DMS153 treated with DMSO at 0.1 percent for 48 hours (cell line): ENCODE measurements at regions not wholly inside any gene's neighbourhood (a gene's known extent, or its start where the extent isn't known, plus 50 kb on each side); places are given as distances from the start of the nearest gene placed in this dataset.
A peak's percentile ranks its signal among the peaks of the same experiment; 100 is the strongest.
"Not testable (repeated sequence)": the region's sequence is repeated elsewhere in the genome, so short reads cannot be mapped to it uniquely, and the experiment has no call there.

Experiments
- DNase-seq: peaks from one replicate; lab custom pipeline; 2025; ENCODE audit not compliant: unreplicated experiment; lab: John Stamatoyannopoulos, UW

GRCh38 chr2:176423819-176424218 lies 154.6 kb downstream of the MTX2 start:
- DNase-seq: no peak

- no peak for DNase-seq
These were observed 155.5 kb downstream of the MTX2 start for GRCh38 chr2:176424746-176425145.

- DNase-seq: no peak
These were observed 158.3 kb downstream of the MTX2 start for GRCh38 chr2:176427549-176427948.

DNA sequence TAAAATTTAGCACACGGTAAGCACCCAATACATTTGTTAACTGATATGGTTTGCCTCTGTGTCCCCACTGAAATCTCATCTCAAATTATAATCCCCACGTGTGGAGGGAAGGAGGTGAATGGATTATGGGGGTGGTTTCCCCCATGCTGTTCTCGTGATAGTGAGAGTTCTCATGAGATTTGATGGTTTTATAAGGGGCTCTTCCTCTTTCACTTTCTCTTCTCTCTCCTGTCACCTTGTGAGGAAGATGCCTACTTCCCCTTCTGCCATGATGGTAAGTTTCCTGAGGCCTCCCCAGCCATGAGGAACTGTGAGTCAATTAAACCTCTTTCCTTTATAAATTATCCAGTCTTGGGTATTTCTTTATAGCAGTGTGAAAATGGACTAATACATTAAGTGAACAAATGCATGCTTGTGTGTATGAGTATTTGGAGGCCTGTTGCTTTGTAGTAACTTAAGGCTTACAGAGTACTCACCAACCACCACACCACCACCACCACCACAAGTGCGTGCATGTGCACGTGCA lies 159.8 kb downstream of the MTX2 start:
- DNase-seq: not testable (repeated sequence)

GRCh38 chr2:176432434-176432833 lies 163.2 kb downstream of the MTX2 start:
- no peak for DNase-seq

DNA sequence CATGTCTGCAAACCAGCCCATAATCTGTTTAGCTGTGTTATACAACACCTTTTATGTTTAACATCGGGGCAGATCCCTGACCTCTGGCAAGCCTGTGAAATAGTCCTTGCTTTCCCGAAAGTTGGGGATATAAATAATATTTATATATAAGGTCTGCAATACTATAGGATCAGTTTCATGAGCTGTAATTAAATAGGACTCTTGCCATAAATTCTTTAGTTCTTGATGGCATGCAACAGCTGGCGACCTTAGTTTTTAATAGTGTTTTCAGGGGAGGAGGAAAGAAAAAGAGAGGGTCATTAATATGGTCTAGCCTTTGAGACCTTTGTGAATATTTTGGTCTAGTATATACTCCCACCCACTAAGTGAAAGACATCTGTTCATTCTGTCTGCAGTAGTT lies 166.5 kb downstream of the MTX2 start:
- no peak for DNase-seq

DNA sequence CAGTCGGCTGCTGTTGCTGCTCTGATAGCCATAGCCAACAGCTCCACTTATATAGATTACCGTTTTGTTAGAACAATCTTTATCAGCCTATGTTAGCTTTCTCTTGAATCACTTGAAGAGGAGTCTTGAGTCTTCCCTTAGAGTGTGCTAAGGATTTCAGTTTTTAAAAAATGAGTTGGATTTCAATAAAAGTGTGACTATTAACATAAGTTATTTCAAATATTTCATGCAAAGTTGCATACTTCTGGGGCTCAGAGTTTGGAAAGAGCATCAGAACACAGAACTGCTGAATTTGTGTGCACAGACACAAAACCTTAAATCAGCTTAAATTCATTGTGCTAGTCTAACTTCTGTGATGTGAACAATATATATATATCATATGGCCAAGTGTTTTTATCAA lies 174.7 kb downstream of the MTX2 start:
- DNase-seq: no peak

GRCh38 chr2:176445956-176446355 lies 176.7 kb downstream of the MTX2 start:
- no peak for DNase-seq

GRCh38 chr2:176446718-176447414 lies 177.6 kb downstream of the MTX2 start:
- no peak for DNase-seq

GRCh38 chr2:176447616-176448015 lies 178.4 kb downstream of the MTX2 start:
- DNase-seq: no peak

DNA sequence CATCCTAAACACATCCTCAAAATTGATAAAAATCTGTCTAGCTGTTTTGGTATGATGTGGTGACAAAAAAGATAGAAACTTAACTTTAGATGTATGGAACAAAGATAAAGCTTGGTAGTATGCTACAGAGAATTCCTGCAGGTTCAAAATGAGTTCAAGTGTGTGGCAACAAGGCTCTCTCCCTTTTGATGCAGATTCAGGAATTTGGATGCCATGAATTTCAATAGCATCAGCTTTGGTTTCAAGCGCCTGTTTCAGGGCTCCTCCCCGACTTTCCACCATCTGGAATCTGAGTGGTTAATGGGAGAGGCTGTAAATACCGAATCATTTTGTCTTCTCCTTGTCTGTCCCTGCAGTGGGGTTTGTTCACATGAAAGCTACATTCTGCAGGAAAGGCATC lies 180.6 kb downstream of the MTX2 start:
- no peak for DNase-seq

DNA sequence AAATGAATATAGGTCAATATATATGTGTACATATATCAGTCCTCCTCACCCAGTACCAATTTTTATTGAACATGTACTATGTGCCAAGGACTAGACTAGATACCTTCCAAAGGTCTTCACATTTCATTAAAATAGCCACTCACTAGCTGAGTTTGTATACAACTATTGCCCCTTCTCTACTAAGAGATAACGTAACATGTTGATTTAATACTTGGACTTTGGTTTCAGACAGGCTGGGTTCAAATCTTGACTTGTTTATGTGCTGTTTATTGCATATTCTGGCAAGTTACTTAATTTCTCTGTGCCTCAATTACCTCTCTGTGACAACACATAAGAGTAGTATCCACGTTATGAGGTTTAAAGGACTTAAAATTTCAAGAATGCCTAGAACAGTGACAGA lies 184.5 kb downstream of the MTX2 start:
- no peak for DNase-seq

GRCh38 chr2:176454893-176455815 lies 185.9 kb downstream of the MTX2 start:
- peak; percentile 92 for DNase-seq

- peak; percentile 46 for DNase-seq
These were observed 186.6 kb downstream of the MTX2 start for GRCh38 chr2:176455816-176456291.

DNA sequence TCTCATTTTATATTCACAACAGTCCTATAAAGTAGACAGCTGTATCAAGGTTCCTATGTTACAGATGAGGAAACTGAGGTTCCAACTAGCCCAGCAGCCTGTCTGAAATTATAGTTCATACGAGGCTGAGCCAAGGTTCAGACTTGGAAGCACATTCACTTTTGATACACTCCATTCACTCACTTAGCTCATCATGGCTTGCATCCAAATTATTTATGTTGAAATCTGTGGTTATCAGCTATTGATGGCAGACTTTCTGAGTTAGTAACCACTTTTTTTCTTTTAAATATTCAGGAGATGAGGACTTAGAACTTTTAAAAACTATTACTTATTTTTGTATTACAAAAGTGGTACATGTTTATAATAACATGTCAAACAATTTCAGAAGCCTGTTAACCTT lies 188.2 kb downstream of the MTX2 start:
- DNase-seq: no peak

DNA sequence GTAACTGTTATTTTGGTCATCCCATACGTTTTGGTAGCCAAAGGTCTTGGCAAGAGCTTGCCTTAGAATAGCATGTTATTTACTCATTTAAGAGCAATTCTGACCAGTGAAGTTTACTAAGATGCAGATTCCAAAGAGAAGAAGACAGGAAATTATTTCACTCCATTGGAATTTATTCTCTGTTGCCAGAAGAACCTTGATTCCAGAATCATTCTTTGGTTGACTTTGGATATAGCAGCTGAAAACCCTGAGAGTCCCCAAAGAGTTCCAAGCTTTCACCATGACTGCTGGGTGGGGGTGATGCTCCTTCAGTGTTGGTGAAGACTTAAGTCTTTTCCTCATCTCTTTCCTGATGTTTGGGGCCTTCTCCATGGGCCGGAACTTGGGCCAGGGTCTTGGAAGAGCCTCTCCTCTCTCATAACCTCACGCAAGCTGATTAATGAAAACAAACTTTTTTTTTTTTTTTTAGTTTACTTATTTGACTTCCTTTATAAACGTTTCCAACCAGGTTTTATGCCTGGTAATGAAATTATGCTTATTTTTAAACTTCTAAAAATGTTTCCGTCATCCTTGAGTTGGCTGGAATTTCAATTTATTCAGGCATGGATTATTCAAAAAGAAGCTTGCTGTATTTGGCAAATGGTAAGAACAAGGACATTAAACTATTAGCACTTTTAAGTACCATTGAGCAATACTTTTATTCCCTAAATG lies 192.0 kb downstream of the MTX2 start:
- no peak for DNase-seq

- DNase-seq: peak; percentile 56
These were observed 192.8 kb downstream of the MTX2 start for GRCh38 chr2:176461809-176462670.

- DNase-seq: no peak
These were observed 194.3 kb downstream of the MTX2 start for GRCh38 chr2:176463546-176463945.

- peak; percentile 44 for DNase-seq
These were observed 195.8 kb downstream of the MTX2 start for GRCh38 chr2:176464886-176465564.
